ENCODE measurements at regions not wholly inside any gene's neighbourhood (a gene's known extent, or its start where the extent isn't known, plus 50 kb on each side); places are given as distances from the start of the nearest gene placed in this dataset.

DNA sequence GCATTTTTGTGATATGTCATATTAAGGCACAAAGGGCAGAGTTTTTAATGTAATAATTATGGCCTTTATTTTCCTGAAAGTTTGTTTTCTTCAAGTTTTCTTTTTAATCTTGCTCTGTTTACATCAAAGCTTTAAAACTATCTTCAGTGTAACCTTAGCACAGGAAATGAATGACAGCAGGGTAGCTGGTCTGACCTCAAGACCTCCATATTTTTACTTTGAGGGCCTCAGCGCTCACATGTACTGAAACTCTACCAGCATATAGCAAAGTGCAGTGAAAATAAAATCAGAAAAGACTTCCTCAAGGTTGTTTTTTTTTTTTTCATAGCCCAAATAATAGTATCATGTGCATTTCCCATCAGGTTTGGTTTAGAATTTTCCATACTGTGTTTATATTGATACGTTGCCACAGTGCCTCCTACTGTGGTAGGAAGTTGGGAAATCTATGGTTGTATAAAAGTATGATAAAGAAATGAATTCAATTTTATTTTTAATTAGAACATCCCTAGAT is 163.4 kb downstream of the UBE2E3 start:
- CTCF ChIA-PET = interaction anchor here (0.8 kb wide), 1 partner anchor 39 kb away, joined by 3 read pairs; no protein-coding TSS in a partner anchor
- Histone ChIP-seq H3K4me3 (ENCODE audit: low read depth, low read length) (no peak overlapping the region), H3K36me3 (ENCODE audit: control insufficient read depth, insufficient read depth, low read length) (no peaks in the 10 kb centered on the region), H3K27me3 (ENCODE audit: control insufficient read depth, insufficient read depth, low read length) (no peaks in the 10 kb centered on the region)
- no peak for DNase-seq (ENCODE audit: low read depth)
- TF ChIP-seq, protein P1, sequence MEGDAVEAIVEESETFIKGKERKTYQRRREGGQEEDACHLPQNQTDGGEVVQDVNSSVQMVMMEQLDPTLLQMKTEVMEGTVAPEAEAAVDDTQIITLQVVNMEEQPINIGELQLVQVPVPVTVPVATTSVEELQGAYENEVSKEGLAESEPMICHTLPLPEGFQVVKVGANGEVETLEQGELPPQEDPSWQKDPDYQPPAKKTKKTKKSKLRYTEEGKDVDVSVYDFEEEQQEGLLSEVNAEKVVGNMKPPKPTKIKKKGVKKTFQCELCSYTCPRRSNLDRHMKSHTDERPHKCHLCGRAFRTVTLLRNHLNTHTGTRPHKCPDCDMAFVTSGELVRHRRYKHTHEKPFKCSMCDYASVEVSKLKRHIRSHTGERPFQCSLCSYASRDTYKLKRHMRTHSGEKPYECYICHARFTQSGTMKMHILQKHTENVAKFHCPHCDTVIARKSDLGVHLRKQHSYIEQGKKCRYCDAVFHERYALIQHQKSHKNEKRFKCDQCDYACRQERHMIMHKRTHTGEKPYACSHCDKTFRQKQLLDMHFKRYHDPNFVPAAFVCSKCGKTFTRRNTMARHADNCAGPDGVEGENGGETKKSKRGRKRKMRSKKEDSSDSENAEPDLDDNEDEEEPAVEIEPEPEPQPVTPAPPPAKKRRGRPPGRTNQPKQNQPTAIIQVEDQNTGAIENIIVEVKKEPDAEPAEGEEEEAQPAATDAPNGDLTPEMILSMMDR (IDR thresholded peaks at IDR 0.05; ENCODE audit: insufficient read depth, low read depth, low read length) = no peak
- POLR2A ChIA-PET = no interaction called here

DNA sequence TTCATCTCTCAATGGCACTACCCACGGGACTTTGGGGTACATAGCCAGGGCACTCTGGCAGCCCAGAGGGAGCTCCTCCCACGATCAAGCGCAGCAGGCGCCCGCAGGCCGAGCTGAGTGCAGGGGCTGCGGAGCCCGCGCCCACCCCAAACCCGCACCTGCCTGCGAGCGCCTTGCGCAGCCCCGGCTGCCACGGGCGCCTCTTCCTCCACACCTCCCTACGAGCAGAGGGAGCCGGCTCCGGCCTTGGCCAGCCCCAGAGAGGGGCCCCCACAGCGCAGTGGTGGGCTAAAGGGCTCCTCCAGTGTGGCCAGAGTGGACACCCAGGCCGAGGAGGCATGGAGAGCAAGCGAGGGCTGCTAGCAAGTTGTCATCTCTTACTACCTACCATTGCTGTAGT is 165.2 kb downstream of the UBE2E3 start:
- TF ChIP-seq, protein P1 (IDR thresholded peaks at IDR 0.05; ENCODE audit: insufficient read depth, low read depth, low read length) = no peak
- DNase-seq (ENCODE audit: low read depth) = no peak
- Histone ChIP-seq H3K4me3 (ENCODE audit: low read depth, low read length) (no peak overlapping the region), H3K27me3 (ENCODE audit: control insufficient read depth, insufficient read depth, low read length) (no peaks in the 10 kb centered on the region), H3K36me3 (ENCODE audit: control insufficient read depth, insufficient read depth, low read length) (no peaks in the 10 kb centered on the region)
- POLR2A ChIA-PET = interaction anchor here (0.6 kb wide), 1 partner anchor 18 kb away, joined by 11 read pairs; no protein-coding TSS in a partner anchor
- CTCF ChIA-PET = no interaction called here

DNA sequence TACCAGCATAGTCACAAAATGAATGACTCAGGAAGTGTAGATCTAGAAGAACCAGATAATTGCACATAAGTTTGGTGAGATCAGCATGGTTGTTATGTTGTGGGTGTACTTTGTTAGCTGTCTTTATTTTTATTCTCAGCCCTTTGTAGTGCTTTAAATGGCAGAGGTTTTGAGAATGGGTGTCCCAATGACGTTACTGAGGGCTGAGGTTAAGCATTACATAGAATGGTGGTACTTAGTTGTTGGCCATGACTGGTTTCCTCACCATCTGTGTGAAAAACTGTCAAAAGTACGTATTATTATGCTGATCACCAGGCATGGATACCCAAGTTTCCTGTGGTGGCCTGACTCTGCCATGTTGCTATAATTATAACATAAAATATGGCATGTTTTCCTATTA is 165.8 kb downstream of the UBE2E3 start:
- ChIA-PET CTCF (no interaction called here), POLR2A (no interaction called here)
- no peak for DNase-seq (ENCODE audit: low read depth)
- H3K36me3 ChIP-seq (ENCODE audit: control insufficient read depth, insufficient read depth, low read length) = no peaks in the 10 kb centered on the region
- TF ChIP-seq, protein P1 (IDR thresholded peaks at IDR 0.05; ENCODE audit: insufficient read depth, low read depth, low read length) = no peak
- no peaks in the 10 kb centered on the region for H3K27me3 ChIP-seq (ENCODE audit: control insufficient read depth, insufficient read depth, low read length)
- H3K4me3 ChIP-seq (ENCODE audit: low read depth, low read length) = no peak overlapping the region

DNA sequence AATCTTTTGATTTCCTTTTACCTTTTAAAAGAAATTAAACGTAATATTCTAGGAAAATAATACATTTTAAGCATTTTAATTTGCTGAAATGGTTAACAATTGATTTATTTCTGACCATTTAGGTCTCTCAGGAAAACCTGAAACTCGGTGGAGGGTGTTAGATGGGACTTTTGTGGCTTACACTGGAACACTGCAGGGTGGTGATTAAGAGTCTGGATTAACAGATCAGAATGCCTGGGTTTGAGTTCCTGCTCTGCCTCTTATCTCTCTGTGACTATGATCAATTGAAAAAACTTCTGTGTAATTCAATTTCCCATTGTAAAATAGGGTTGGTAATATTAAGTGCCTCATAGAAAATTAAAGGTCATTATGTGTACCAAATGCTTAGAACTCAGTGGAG is 168.7 kb downstream of the UBE2E3 start:
- H3K36me3 ChIP-seq (ENCODE audit: control insufficient read depth, insufficient read depth, low read length) = no peaks in the 10 kb centered on the region
- ChIA-PET CTCF (no interaction called here), POLR2A (no interaction called here)
- no peaks in the 10 kb centered on the region for H3K27me3 ChIP-seq (ENCODE audit: control insufficient read depth, insufficient read depth, low read length)
- TF ChIP-seq, protein P1 (IDR thresholded peaks at IDR 0.05; ENCODE audit: insufficient read depth, low read depth, low read length) = no peak
- no peak overlapping the region for H3K4me3 ChIP-seq (ENCODE audit: low read depth, low read length)
- DNase-seq (ENCODE audit: low read depth) = no peak

DNA sequence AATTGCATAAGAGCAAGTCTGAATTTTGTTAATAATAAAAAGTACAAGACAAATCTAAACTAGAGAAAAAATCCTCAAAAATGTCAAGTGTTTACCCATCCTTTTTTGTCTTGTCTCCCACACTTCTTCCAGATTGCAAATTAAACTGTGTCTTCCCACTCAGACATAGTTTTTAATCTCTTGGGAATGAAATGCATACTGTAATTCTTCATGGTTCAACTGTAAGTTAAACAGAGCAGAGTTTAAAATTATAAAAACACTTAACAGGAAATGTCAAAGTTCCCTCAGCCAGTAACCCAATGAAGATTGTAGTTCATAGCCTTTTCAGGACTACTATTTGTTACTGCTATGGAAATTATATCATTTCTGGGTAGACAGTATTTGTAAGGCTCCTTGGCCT is 171.8 kb downstream of the UBE2E3 start:
- DNase-seq (ENCODE audit: low read depth) = no peak
- TF ChIP-seq, protein P1 (IDR thresholded peaks at IDR 0.05; ENCODE audit: insufficient read depth, low read depth, low read length) = no peak

More for the DNA sequence above, 171.8 kb downstream of the UBE2E3 start:
- H3K27me3 ChIP-seq (ENCODE audit: control insufficient read depth, insufficient read depth, low read length) = no peaks in the 10 kb centered on the region
- H3K4me3 ChIP-seq (ENCODE audit: low read depth, low read length) = no peak overlapping the region
- ChIA-PET CTCF (no interaction called here), POLR2A (interaction anchor here (0.6 kb wide), 1 partner anchor 11 kb away, joined by 3 read pairs; no protein-coding TSS in a partner anchor)
- no peaks in the 10 kb centered on the region for H3K36me3 ChIP-seq (ENCODE audit: control insufficient read depth, insufficient read depth, low read length)
